ENCODE measurements at regions not wholly inside any gene's neighbourhood (a gene's known extent, or its start where the extent isn't known, plus 50 kb on each side); places are given as distances from the start of the nearest gene placed in this dataset.

GRCh38 chr6:88547768-88548167, 381.6 kb upstream of the CNR1 start:
- H2BK15ac ChIP-seq (ENCODE audit: low read depth, low read length): no peak overlapping the region
- H2BK12ac ChIP-seq (ENCODE audit: insufficient read length, low read depth, low read length): no peak overlapping the region
- H3K4me1 Mint-ChIP-seq: peaks cover 0 to 3% of the 10 kb centered on the region in 2 experiments; a peak in 1 of 4 replicates
- no peak overlapping the region for H4K8ac ChIP-seq (replicated peaks; ENCODE audit: insufficient read length, low read depth, low read length)
- H3K4ac ChIP-seq (ENCODE audit: low read depth, low read length): no peak overlapping the region
- DNase-seq: no peak
- no peak overlapping the region for H3K4me3 Mint-ChIP-seq
- H4K20me1 ChIP-seq (ENCODE audit: control insufficient read depth, insufficient read depth, insufficient read length): no peaks in the 10 kb centered on the region
- H3K36me3 Mint-ChIP-seq (ENCODE audit: insufficient read depth in 1 of 3, low read depth in 3 of 3): no peaks in the 10 kb centered on the region
- H3K4me1 ChIP-seq (ENCODE audit: insufficient read depth, low read length): no peaks in the 10 kb centered on the region
- H2AFZ ChIP-seq (ENCODE audit: low read length): no peak overlapping the region
- TF ChIP-seq CTCF (conservative IDR thresholded peaks at IDR 0.05): no peak
- no peak overlapping the region for H2AK5ac ChIP-seq (ENCODE audit: insufficient read length, low read length)
- no peak overlapping the region for H2BK5ac ChIP-seq (ENCODE audit: insufficient read length, low read length)
- no peaks in the 10 kb centered on the region for H3K23me2 ChIP-seq (ENCODE audit: insufficient read length, low read depth, low read length, poor library complexity, severe bottlenecking)
- no peak overlapping the region for H3K27ac ChIP-seq (ENCODE audit: insufficient read length, low read depth, low read length)
- no peak overlapping the region for H2BK120ac ChIP-seq (ENCODE audit: low read depth, low read length, poor library complexity, severe bottlenecking)
- H3K9me3 Mint-ChIP-seq: no peaks in the 10 kb centered on the region
- no peak overlapping the region for H2BK20ac ChIP-seq (ENCODE audit: low read depth, low read length, poor library complexity, severe bottlenecking)
- H3K18ac ChIP-seq (ENCODE audit: insufficient read length, low read depth, low read length): no peak overlapping the region
- H3K27ac Mint-ChIP-seq: no peak overlapping the region
- H3K27me3 Mint-ChIP-seq (ENCODE audit: low read depth): peaks cover 1% of the 10 kb centered on the region; the same call in 1 of the 2 replicates
- H4K91ac ChIP-seq (ENCODE audit: insufficient read length, low read depth, low read length): no peak overlapping the region
- no peak overlapping the region for H3K4me2 ChIP-seq (ENCODE audit: insufficient read depth, insufficient read length, low read length)
- H3K9ac ChIP-seq (ENCODE audit: extremely low read depth, insufficient read length, low read length): no peak overlapping the region
- H4K5ac ChIP-seq (ENCODE audit: insufficient read length, low read depth, low read length): no peak overlapping the region
- no peaks in the 10 kb centered on the region for H3K9me3 ChIP-seq (ENCODE audit: control insufficient read depth, low read depth, low read length)
- no peaks in the 10 kb centered on the region for H3K79me1 ChIP-seq (ENCODE audit: insufficient read depth, low read depth, low read length, poor library complexity, severe bottlenecking)
- no peaks in the 10 kb centered on the region for H3K27me3 ChIP-seq (ENCODE audit: insufficient read depth, low read length)
- no CpG with 5 or more reads among the region's 6 CpGs for WGBS (ENCODE audit: extremely low coverage, insufficient read length, low lambda C conversion rate)
- no peak overlapping the region; the same call in 1 of the 2 replicates for H3K14ac ChIP-seq (ENCODE audit: insufficient read depth, low read length)
- no peak overlapping the region for H3K56ac ChIP-seq (ENCODE audit: insufficient read length, low read depth, low read length)
- no peaks in the 10 kb centered on the region for H3K79me2 ChIP-seq (ENCODE audit: insufficient read depth, low read length)
- H3K23ac ChIP-seq (ENCODE audit: insufficient read length, low read depth, low read length): no peak overlapping the region
- no peak overlapping the region for H3T11ph ChIP-seq (ENCODE audit: low read length)

Measured in H9 (cell line).